NCI-H146 treated with DMSO at 0.1 percent for 48 hours (cell line): ENCODE measurements at regions not wholly inside any gene's neighbourhood (a gene's known extent, or its start where the extent isn't known, plus 50 kb on each side); places are given as distances from the start of the nearest gene placed in this dataset.
"Not testable (repeated sequence)": the region's sequence is repeated elsewhere in the genome, so short reads cannot be mapped to it uniquely, and the experiment has no call there.

ENCODE experiments used
- DNase-seq: peaks from one replicate; lab custom pipeline; 2025; ENCODE audit not compliant: unreplicated experiment; lab: John Stamatoyannopoulos, UW

- DNase-seq, result no peak
Observed at GRCh38 chr1:88503646-88504045, 180.4 kb upstream of the PKN2 start.

GRCh38 chr1:88504601-88505000, 179.5 kb upstream of the PKN2 start:
- no peak for DNase-seq

- DNase-seq, result no peak
Observed at GRCh38 chr1:88509379-88509778, 174.7 kb upstream of the PKN2 start.

- DNase-seq, result no peak
Observed at GRCh38 chr1:88514544-88515060, 169.5 kb upstream of the PKN2 start.

GRCh38 chr1:88517499-88517898, 166.6 kb upstream of the PKN2 start:
- DNase-seq, result not testable (repeated sequence)

GRCh38 chr1:88519156-88519555, 164.9 kb upstream of the PKN2 start:
- DNase-seq, result no peak

GRCh38 chr1:88523854-88524528, 160.1 kb upstream of the PKN2 start:
- no peak for DNase-seq

- no peak for DNase-seq
Observed at GRCh38 chr1:88526456-88526855, 157.6 kb upstream of the PKN2 start.

- DNase-seq, result no peak
Observed at GRCh38 chr1:88528792-88529191, 155.3 kb upstream of the PKN2 start.

- DNase-seq, result no peak
Observed at GRCh38 chr1:88529581-88529980, 154.5 kb upstream of the PKN2 start.

GRCh38 chr1:88530246-88530645, 153.8 kb upstream of the PKN2 start:
- no peak for DNase-seq

- no peak for DNase-seq
Observed at GRCh38 chr1:88537787-88538186, 146.3 kb upstream of the PKN2 start.

- no peak for DNase-seq
Observed at GRCh38 chr1:88538222-88538899, 145.7 kb upstream of the PKN2 start.

GRCh38 chr1:88540255-88540654, 143.8 kb upstream of the PKN2 start:
- no peak for DNase-seq

GRCh38 chr1:88541596-88541995, 142.5 kb upstream of the PKN2 start:
- DNase-seq, result no peak

GRCh38 chr1:88544195-88544594, 139.9 kb upstream of the PKN2 start:
- DNase-seq, result no peak

- DNase-seq, result no peak
Observed at GRCh38 chr1:88549536-88549935, 134.5 kb upstream of the PKN2 start.

- DNase-seq, result no peak
Observed at GRCh38 chr1:88552226-88552625, 131.8 kb upstream of the PKN2 start.

GRCh38 chr1:88557014-88557413, 127.1 kb upstream of the PKN2 start:
- no peak for DNase-seq

- no peak for DNase-seq
Observed at GRCh38 chr1:88560621-88561020, 123.5 kb upstream of the PKN2 start.

- DNase-seq, result no peak
Observed at GRCh38 chr1:88562991-88563390, 121.1 kb upstream of the PKN2 start.

- no peak for DNase-seq
Observed at GRCh38 chr1:88566615-88567387, 117.3 kb upstream of the PKN2 start.
